ENCODE measurements at regions not wholly inside any gene's neighbourhood (a gene's known extent, or its start where the extent isn't known, plus 50 kb on each side); places are given as distances from the start of the nearest gene placed in this dataset.
A peak's percentile ranks its signal among the peaks of the same experiment; 100 is the strongest.

DNA sequence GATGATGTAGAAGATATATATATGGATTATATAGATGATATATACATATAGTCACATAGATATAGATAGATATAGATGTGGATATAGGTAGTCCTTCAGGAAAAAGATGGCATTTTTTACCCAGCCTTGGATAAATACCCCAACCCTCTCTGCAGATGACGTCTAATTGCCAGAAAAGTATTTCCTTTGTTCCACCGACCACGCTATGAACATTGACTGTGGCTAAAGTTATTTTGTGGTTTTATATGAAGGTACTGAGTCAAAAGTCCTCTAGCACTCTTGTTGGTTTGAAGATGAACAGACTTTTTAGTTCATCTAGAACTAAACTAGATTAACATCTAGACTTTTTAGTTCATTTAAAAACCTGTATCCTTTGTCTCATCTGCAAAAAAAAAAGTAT is 207.7 kb downstream of the PLOD2 start:
- H3K36me3 ChIP-seq, result no peaks in the 10 kb centered on the region
- H3K27ac ChIP-seq, result no peak overlapping the region
- H3K4me1 ChIP-seq, result no peaks in the 10 kb centered on the region
- no peak overlapping the region for H3K4me3 ChIP-seq
- TF ChIP-seq, protein P1, sequence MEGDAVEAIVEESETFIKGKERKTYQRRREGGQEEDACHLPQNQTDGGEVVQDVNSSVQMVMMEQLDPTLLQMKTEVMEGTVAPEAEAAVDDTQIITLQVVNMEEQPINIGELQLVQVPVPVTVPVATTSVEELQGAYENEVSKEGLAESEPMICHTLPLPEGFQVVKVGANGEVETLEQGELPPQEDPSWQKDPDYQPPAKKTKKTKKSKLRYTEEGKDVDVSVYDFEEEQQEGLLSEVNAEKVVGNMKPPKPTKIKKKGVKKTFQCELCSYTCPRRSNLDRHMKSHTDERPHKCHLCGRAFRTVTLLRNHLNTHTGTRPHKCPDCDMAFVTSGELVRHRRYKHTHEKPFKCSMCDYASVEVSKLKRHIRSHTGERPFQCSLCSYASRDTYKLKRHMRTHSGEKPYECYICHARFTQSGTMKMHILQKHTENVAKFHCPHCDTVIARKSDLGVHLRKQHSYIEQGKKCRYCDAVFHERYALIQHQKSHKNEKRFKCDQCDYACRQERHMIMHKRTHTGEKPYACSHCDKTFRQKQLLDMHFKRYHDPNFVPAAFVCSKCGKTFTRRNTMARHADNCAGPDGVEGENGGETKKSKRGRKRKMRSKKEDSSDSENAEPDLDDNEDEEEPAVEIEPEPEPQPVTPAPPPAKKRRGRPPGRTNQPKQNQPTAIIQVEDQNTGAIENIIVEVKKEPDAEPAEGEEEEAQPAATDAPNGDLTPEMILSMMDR (IDR thresholded peaks at IDR 0.05), result no peak
- no peak for ATAC-seq
- intact Hi-C loops (cut with DNase I), result no loop called here
- no peaks in the 10 kb centered on the region for H3K27me3 ChIP-seq
- H3K9me3 ChIP-seq, result peaks cover 0 to 15% of the 10 kb centered on the region in 2 donors
- DNase-seq, result no peak

DNA sequence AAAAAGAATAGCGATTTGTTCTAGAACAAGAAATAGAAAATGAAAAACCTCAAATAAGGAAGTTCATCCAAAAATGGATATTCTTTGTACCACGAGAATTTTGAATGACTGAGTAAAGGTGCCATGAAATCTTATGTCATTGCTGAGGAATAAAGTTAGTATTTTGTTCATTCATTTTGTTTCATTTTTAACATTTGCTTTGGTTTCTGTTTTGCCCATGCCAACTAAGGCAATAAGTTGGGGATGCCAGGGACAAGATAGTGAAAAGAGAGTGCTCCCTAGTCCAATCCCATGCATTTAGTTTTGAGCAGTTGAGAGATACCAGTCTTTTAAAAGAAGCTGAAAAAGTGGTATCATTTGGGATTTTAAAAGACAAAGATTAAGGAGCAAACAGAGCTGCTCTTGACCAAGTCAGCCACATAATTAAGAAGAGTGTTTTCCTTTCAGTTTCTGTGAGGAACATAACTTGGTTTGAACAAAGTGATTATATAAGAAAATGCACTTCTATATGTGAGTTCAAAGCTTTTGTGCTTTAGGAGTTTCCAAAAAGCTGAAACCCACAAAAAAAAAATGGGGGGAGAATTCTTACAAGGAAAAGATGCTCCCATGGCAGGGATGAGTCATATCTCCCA is 201.4 kb downstream of the PLOD2 start:
- no peak for ATAC-seq
- intact Hi-C loops (cut with DNase I), result no loop called here

DNA sequence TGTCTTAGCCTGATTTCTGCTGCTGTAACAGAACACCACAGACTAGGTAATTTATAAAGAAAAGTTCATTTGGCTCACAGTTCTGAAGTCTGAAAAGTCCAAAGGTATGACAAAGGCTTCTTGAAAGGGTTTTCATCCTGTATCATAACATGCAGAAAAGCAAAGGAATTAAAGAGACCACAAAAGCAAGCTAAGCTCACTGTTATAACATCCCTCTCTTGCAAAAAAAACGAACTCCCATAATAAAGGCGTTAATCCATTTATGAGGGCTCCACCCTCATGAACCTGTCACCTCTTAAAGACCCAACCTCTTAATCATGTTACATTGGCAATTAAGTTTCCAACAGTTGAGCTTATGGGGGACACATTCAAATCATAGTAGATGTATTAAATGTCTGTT is 197.9 kb downstream of the PLOD2 start:
- intact Hi-C loops (cut with DNase I), result no loop called here
- TF ChIP-seq, protein P1 (IDR thresholded peaks at IDR 0.05), result no peak
- no peak for DNase-seq

More for the DNA sequence above, 201.4 kb downstream of the PLOD2 start:
- Histone ChIP-seq H3K27me3 (no peaks in the 10 kb centered on the region), H3K4me3 (no peak overlapping the region), H3K27ac (no peak overlapping the region), H3K36me3 (no peaks in the 10 kb centered on the region), H3K9me3 (peaks cover 0 to 8% of the 10 kb centered on the region in 2 donors), H3K4me1 (no peaks in the 10 kb centered on the region)
- DNase-seq, result no peak
- TF ChIP-seq, protein P1 (IDR thresholded peaks at IDR 0.05), result no peak

GRCh38 chr3:145967043-145967442 is 193.9 kb downstream of the PLOD2 start:
- no peaks in the 10 kb centered on the region for H3K9me3 ChIP-seq
- DNase-seq (no peak), ATAC-seq (no peak)
- H3K27ac ChIP-seq, result no peak overlapping the region
- no peak overlapping the region for H3K4me3 ChIP-seq
- TF ChIP-seq, protein P1 (IDR thresholded peaks at IDR 0.05), result no peak
- intact Hi-C loops (cut with DNase I), result no loop called here
- H3K27me3 ChIP-seq, result no peaks in the 10 kb centered on the region
- H3K36me3 ChIP-seq, result no peaks in the 10 kb centered on the region
- H3K4me1 ChIP-seq, result no peaks in the 10 kb centered on the region

More for the DNA sequence above, 197.9 kb downstream of the PLOD2 start:
- no peak for ATAC-seq
- Histone ChIP-seq H3K4me3 (no peak overlapping the region), H3K9me3 (peaks cover 0 to 2% of the 10 kb centered on the region in 2 donors), H3K36me3 (no peaks in the 10 kb centered on the region), H3K27ac (no peak overlapping the region), H3K4me1 (no peaks in the 10 kb centered on the region), H3K27me3 (no peaks in the 10 kb centered on the region)

GRCh38 chr3:145971186-145971585 is 189.8 kb downstream of the PLOD2 start:
- Histone ChIP-seq H3K4me1 (no peaks in the 10 kb centered on the region), H3K27me3 (no peaks in the 10 kb centered on the region), H3K27ac (no peak overlapping the region), H3K9me3 (no peaks in the 10 kb centered on the region), H3K4me3 (no peak overlapping the region), H3K36me3 (no peaks in the 10 kb centered on the region)
- TF ChIP-seq, protein P1 (IDR thresholded peaks at IDR 0.05), result no peak
- intact Hi-C loops (cut with DNase I), result no loop called here
- peak in 2 of 4 donors; percentile 14 to 15 for DNase-seq
- ATAC-seq, result no peak

Measured in left lung (tissue), 4 donors.